Osteocyte (in vitro differentiated cells): ENCODE measurements at regions not wholly inside any gene's neighbourhood (a gene's known extent, or its start where the extent isn't known, plus 50 kb on each side); places are given as distances from the start of the nearest gene placed in this dataset.

Experiments used
- DNase-seq: peaks from one replicate; pipeline ENCODE4 v3.0.0; 2021; ENCODE audit warnings: mixed read lengths; ENCODE audit not compliant: unreplicated experiment; ENCODE audit errors: extremely low spot score
- H3K27ac Mint-ChIP-seq: one replicate; pipeline ENCODE4 v1.8.0; 2021; ENCODE audit warnings: mild to moderate bottlenecking, mixed read lengths; ENCODE audit not compliant: unreplicated experiment
- H3K27me3 Mint-ChIP-seq: one replicate; pipeline ENCODE4 v1.8.0; 2021; ENCODE audit warnings: mixed read lengths; ENCODE audit not compliant: unreplicated experiment
- H3K36me3 Mint-ChIP-seq: one replicate; pipeline ENCODE4 v1.8.0; 2021; ENCODE audit warnings: mixed read lengths; ENCODE audit not compliant: unreplicated experiment
- H3K4me1 Mint-ChIP-seq: one replicate; pipeline ENCODE4 v1.8.0; 2021; ENCODE audit warnings: mixed read lengths; ENCODE audit not compliant: unreplicated experiment
- H3K4me3 Mint-ChIP-seq: one replicate; pipeline ENCODE4 v1.8.0; 2021; ENCODE audit warnings: mild to moderate bottlenecking, moderate library complexity, mixed read lengths; ENCODE audit not compliant: unreplicated experiment
- H3K9me3 Mint-ChIP-seq: one replicate; pipeline ENCODE4 v1.8.0; 2021; ENCODE audit warnings: mixed read lengths; ENCODE audit not compliant: unreplicated experiment
- TF ChIP-seq, protein P1 (sequence below): fragments of 200-600 bp; sonication (generic); IDR thresholded peaks from 2 replicates; pipeline ENCODE4 v1.5.0; 2021; ENCODE audit warnings: antibody characterized with exemption, mild to moderate bottlenecking, moderate library complexity

DNA sequence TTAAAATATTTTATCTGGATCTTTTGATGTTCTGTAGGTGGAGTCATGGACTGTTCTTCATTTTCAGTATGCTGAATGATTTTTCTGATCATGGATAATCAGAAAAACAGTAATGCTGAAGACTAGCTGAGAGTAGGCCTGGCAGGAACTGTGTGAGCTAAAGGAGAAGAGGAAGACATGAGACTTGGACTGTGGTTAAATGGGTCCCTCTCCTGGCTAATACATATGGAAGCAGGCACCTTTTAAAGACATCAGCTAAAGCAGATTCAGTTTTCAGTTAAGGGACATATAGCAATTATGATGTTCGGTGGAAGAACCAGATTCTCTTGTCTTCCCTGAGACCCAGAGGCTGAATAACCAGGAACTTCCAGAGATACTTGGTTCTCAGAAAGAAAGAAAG, 169.4 kb downstream of the OLFM4 start:
- H3K4me3 Mint-ChIP-seq: no peak overlapping the region
- H3K27me3 Mint-ChIP-seq: no peaks in the 10 kb centered on the region
- TF ChIP-seq, protein P1, sequence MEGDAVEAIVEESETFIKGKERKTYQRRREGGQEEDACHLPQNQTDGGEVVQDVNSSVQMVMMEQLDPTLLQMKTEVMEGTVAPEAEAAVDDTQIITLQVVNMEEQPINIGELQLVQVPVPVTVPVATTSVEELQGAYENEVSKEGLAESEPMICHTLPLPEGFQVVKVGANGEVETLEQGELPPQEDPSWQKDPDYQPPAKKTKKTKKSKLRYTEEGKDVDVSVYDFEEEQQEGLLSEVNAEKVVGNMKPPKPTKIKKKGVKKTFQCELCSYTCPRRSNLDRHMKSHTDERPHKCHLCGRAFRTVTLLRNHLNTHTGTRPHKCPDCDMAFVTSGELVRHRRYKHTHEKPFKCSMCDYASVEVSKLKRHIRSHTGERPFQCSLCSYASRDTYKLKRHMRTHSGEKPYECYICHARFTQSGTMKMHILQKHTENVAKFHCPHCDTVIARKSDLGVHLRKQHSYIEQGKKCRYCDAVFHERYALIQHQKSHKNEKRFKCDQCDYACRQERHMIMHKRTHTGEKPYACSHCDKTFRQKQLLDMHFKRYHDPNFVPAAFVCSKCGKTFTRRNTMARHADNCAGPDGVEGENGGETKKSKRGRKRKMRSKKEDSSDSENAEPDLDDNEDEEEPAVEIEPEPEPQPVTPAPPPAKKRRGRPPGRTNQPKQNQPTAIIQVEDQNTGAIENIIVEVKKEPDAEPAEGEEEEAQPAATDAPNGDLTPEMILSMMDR: no peak
- H3K4me1 Mint-ChIP-seq: no peaks in the 10 kb centered on the region
- H3K9me3 Mint-ChIP-seq: peaks cover 6% of the 10 kb centered on the region
- no peak for DNase-seq
- H3K27ac Mint-ChIP-seq: no peak overlapping the region
- no peaks in the 10 kb centered on the region for H3K36me3 Mint-ChIP-seq

DNA sequence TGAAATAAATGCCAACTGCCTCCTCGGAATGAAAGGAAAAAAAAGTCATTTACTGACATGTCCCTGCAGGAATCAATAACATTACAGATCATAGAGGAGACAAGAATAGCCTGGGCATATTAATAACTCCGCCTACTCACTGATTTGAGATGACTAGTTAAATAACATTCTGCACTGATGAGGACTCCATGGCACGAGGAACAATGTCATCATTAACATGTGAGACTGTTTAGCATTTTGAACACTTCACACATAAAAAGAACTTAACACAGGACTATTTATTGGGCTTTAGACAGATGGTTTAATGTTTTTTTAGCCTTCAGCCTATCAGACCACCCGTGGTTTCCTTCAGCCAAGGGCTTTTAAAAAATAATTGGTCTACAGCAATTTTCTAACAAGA, 170.1 kb downstream of the OLFM4 start:
- TF ChIP-seq, protein P1: no peak
- Mint-ChIP-seq H3K27me3 (no peaks in the 10 kb centered on the region), H3K36me3 (no peaks in the 10 kb centered on the region), H3K4me3 (no peak overlapping the region), H3K4me1 (no peaks in the 10 kb centered on the region), H3K9me3 (peaks cover 6% of the 10 kb centered on the region), H3K27ac (no peak overlapping the region)
- no peak for DNase-seq

DNA sequence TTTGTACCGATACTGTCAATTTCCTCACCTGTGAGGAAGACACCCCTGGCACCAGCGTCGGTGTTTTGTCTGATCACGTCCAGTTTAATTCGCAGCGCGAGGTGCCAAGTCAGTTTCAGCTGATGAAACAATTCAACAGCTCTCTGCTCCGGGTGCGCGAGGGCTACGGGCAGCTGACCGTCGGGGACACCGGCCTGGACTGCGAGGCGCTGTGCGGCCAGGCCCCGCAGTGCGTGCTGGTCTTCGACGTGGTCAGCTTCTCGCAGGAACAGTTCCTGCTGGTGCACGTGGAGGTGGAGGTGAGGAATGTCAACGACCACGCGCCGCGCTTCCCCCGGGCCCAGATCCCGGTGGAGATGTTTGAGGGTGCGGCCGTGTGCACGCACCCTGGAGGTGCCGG, 171.5 kb downstream of the OLFM4 start:
- Mint-ChIP-seq H3K4me1 (no peaks in the 10 kb centered on the region), H3K27me3 (no peaks in the 10 kb centered on the region), H3K27ac (no peak overlapping the region), H3K9me3 (peaks cover 6% of the 10 kb centered on the region), H3K4me3 (no peak overlapping the region), H3K36me3 (no peaks in the 10 kb centered on the region)
- TF ChIP-seq, protein P1: no peak
- no peak for DNase-seq

DNA sequence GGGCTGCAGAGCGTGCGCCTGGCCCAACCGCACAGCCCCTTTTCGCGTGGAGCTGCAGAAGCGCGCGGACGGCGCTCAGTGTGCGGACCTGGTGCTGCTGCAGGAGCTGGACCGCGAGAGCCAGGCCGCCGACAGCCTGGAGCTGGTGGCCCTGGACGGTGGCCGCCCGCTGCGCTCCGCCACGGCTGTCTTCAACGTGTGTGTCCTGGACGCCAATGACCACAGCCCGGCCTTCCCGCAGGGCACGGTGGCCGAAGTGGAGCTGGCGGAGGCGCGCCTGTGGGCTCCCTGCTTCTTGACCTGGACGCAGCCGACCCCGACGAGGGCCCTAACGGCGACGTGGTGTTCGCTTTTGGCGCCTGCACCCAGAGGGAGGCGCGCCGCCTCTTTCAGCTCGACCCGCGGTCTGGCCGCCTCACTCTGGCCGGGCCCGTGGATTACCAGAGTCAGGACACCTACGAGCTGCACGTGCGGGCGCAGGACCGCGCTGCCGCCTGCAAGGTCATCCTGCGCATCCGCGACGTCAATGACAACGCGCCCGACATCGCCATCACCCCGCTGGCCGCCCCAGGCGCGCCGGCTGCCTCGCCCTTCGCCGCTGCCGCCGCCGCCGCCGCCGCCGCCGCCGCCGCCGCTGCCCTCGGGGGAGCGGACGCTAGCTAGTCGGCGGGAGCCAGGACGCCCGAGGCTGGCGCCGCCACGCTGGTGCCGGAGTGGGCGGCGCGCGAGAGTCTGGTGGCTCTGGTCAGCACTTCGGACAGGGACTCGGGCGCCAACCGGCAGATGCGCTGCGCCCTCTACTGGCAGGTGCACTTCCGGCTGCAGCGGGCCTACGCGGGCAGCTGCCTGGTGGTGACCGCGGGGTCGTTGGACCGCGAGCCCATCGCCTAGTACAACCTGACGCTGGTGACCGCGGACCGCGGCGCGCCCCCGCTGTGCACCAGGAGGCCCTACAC, 172.2 kb downstream of the OLFM4 start:
- Mint-ChIP-seq H3K4me3 (no peak overlapping the region), H3K27me3 (no peaks in the 10 kb centered on the region), H3K9me3 (peaks cover 6% of the 10 kb centered on the region), H3K36me3 (no peaks in the 10 kb centered on the region), H3K4me1 (no peaks in the 10 kb centered on the region), H3K27ac (no peak overlapping the region)
- no peak for DNase-seq
- TF ChIP-seq, protein P1: peak; percentile 43

DNA sequence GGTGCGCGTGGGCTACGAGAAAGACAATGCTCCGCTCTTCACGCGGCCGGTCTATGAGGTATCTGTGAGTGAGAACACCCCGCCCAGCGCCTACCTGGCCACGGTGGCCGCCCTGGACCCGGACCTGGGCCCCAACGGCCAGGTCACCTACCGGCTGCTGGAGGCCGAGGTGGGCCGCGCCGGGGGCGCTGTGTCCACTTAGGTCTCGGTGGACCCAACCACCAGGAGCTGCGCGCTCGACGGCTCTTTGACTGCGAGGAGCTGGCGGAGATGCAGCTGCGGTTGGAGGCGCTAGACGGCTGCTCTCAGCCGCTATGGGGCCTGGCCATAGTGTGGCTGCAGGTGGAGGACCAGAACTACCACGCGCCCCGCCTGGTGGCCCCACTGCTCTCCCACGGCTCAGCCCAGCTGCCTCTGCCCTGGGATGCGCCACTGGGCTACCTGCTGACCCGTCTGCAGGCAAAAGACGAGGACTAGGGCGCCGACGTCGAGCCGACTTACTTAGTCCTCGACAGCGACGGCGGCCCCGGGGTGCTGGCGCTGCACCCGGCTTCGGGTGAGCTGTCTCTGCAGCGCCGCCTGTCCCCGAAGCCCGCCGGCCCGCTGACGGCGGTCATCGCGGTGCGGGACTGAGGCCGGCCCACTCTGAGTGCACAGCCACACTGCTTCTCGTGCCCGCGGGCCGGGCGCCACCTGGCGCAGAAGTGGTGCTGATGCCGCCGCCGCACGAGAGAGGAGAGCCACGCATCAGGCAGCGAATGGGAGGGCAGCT, 173.0 kb downstream of the OLFM4 start:
- Mint-ChIP-seq H3K9me3 (peaks cover 6% of the 10 kb centered on the region), H3K36me3 (no peaks in the 10 kb centered on the region), H3K27ac (no peak overlapping the region), H3K4me3 (no peak overlapping the region), H3K4me1 (no peaks in the 10 kb centered on the region), H3K27me3 (no peaks in the 10 kb centered on the region)
- no peak for DNase-seq
- TF ChIP-seq, protein P1: no peak
